ENCODE measurements at regions not wholly inside any gene's neighbourhood (a gene's known extent, or its start where the extent isn't known, plus 50 kb on each side); places are given as distances from the start of the nearest gene placed in this dataset.

- no peaks in the 10 kb centered on the region for H3K9me3 ChIP-seq
- no peak overlapping the region for H3K27ac ChIP-seq
- 88 to 94% methylated on average over 2 of the region's 2 CpGs for WGBS, 2 donors
- H3K4me3 ChIP-seq, result no peak overlapping the region
- no peaks in the 10 kb centered on the region for H3K36me3 ChIP-seq
- TF ChIP-seq POLR2A (IDR thresholded peaks at IDR 0.05), result no peak
- DNase-seq, result no peak
- H3K27me3 ChIP-seq, result no peaks in the 10 kb centered on the region
- H3K4me1 ChIP-seq, result no peaks in the 10 kb centered on the region
- intact Hi-C loops (cut with DNase I), result no loop called here
Observed at GRCh38 chr7:23942032-23942431, 232.0 kb downstream of the STK31 start.

DNA sequence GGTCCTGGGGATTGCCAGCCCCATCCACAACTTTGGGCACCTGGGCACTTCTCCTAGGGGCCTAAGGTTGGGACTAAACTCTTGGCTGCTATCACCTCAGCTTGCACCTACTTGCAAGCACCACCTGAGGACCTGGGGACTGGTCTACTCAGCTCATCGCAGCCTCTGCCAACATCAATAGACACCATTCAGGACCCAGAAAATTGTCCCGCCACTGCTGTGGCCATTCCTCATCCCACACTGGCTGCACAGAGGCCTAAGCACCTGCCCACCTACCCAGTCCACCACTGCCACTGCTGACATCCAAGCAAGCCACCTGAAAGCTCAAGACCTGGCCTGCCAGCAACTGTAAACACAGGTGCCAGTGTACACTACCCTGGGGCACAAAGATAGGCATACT lies 234.1 kb downstream of the STK31 start:
- H3K9me3 ChIP-seq, result no peaks in the 10 kb centered on the region
- WGBS, 2 donors, result 73% methylated on average over 2 of the region's 2 CpGs; no CpG with 5 or more reads in 1 of the 2 donors
- no peak for DNase-seq
- intact Hi-C loops (cut with DNase I), result no loop called here
- no peaks in the 10 kb centered on the region for H3K36me3 ChIP-seq
- no peak overlapping the region for H3K27ac ChIP-seq
- H3K4me3 ChIP-seq, result no peak overlapping the region
- TF ChIP-seq, protein P1, sequence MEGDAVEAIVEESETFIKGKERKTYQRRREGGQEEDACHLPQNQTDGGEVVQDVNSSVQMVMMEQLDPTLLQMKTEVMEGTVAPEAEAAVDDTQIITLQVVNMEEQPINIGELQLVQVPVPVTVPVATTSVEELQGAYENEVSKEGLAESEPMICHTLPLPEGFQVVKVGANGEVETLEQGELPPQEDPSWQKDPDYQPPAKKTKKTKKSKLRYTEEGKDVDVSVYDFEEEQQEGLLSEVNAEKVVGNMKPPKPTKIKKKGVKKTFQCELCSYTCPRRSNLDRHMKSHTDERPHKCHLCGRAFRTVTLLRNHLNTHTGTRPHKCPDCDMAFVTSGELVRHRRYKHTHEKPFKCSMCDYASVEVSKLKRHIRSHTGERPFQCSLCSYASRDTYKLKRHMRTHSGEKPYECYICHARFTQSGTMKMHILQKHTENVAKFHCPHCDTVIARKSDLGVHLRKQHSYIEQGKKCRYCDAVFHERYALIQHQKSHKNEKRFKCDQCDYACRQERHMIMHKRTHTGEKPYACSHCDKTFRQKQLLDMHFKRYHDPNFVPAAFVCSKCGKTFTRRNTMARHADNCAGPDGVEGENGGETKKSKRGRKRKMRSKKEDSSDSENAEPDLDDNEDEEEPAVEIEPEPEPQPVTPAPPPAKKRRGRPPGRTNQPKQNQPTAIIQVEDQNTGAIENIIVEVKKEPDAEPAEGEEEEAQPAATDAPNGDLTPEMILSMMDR (IDR thresholded peaks at IDR 0.05), result no peak
- no peak for TF ChIP-seq POLR2A (IDR thresholded peaks at IDR 0.05)
- no peaks in the 10 kb centered on the region for H3K4me1 ChIP-seq
- H3K27me3 ChIP-seq, result no peaks in the 10 kb centered on the region

- TF ChIP-seq POLR2A (IDR thresholded peaks at IDR 0.05), result no peak
- TF ChIP-seq, protein P1 (IDR thresholded peaks at IDR 0.05), result no peak
- no peak for DNase-seq
- Histone ChIP-seq H3K36me3 (no peaks in the 10 kb centered on the region), H3K9me3 (no peaks in the 10 kb centered on the region), H3K27me3 (no peaks in the 10 kb centered on the region), H3K27ac (no peak overlapping the region), H3K4me1 (no peaks in the 10 kb centered on the region), H3K4me3 (no peak overlapping the region)
- intact Hi-C loops (cut with DNase I), result no loop called here
Observed at GRCh38 chr7:23945472-23945871, 235.5 kb downstream of the STK31 start.

GRCh38 chr7:23955145-23955544 lies 245.1 kb downstream of the STK31 start:
- TF ChIP-seq, protein P1 (IDR thresholded peaks at IDR 0.05), result no peak
- no peak for TF ChIP-seq POLR2A (IDR thresholded peaks at IDR 0.05)
- Histone ChIP-seq H3K27ac (no peak overlapping the region), H3K36me3 (no peaks in the 10 kb centered on the region), H3K9me3 (no peaks in the 10 kb centered on the region), H3K4me1 (no peaks in the 10 kb centered on the region), H3K4me3 (no peak overlapping the region), H3K27me3 (no peaks in the 10 kb centered on the region)
- intact Hi-C loops (cut with DNase I), result no loop called here
- no peak for DNase-seq

GRCh38 chr7:23955600-23956149 lies 245.7 kb downstream of the STK31 start:
- TF ChIP-seq POLR2A (IDR thresholded peaks at IDR 0.05), result no peak
- TF ChIP-seq, protein P1 (IDR thresholded peaks at IDR 0.05), result no peak
- H3K9me3 ChIP-seq, result no peaks in the 10 kb centered on the region
- intact Hi-C loops (cut with DNase I), result no loop called here
- H3K4me1 ChIP-seq, result no peaks in the 10 kb centered on the region
- H3K36me3 ChIP-seq, result no peaks in the 10 kb centered on the region
- 65 to 74% methylated on average over 4 of the region's 4 CpGs for WGBS, 2 donors
- H3K4me3 ChIP-seq, result no peak overlapping the region
- H3K27ac ChIP-seq, result no peak overlapping the region
- no peaks in the 10 kb centered on the region for H3K27me3 ChIP-seq
- no peak for DNase-seq
